Prostate gland (tissue), 2 donors: ENCODE measurements at regions not wholly inside any gene's neighbourhood (a gene's known extent, or its start where the extent isn't known, plus 50 kb on each side); places are given as distances from the start of the nearest gene placed in this dataset.

Source experiments
- DNase-seq: peaks from one replicate; pipeline ENCODE4 v3.0.0-alpha.2; 2019; ENCODE audit warnings: low spot score
- H3K27ac ChIP-seq, 2 donors: fragments of 200-600 bp; sonication (generic); 2 replicates each; pipeline ENCODE4 v1.5.1; 2017 to 2019
- H3K27me3 ChIP-seq: fragments of 200-600 bp; sonication (generic); replicated peaks from 2 replicates; pipeline ENCODE4 v1.5.1; 2019; ENCODE audit not compliant: insufficient read depth
- H3K36me3 ChIP-seq, 2 donors: fragments of 200-600 bp; sonication (generic); 1 replicate in 1 of 2; 2 replicates in 1 of 2; pipeline versions ENCODE4 v1.5.1 to v1.8.1; 2017 to 2019
- H3K4me1 ChIP-seq: fragments of 200-600 bp; sonication (generic); replicated peaks from 2 replicates; pipeline ENCODE4 v1.5.1; 2019
- H3K4me3 ChIP-seq, 2 donors: fragments of 200-600 bp; sonication (generic); 2 replicates each; pipeline ENCODE4 v1.5.1; 2017 to 2019
- H3K9me3 ChIP-seq: fragments of 200-600 bp; sonication (generic); 2 replicates; pipeline ENCODE4 v1.5.1; 2017
- CTCF ChIP-seq, 4 experiments: fragments of 200-600 bp in 2 of 4; fragments of 450-650 bp in 2 of 4; sonication (generic) in 2 of 4; IDR thresholded peaks; 1 replicate in 3 of 4; 2 replicates in 1 of 4; pipeline ENCODE4 v1.5.1; 2016 to 2019; ENCODE audit warnings: antibody characterized with exemption in 4 of 4, mild to moderate bottlenecking in 2 of 4, moderate library complexity in 2 of 4
- POLR2A ChIP-seq: fragments of 450-650 bp; IDR thresholded peaks from one replicate; pipeline ENCODE4 v1.6.1; 2016; ENCODE audit warnings: antibody characterized with exemption, mild to moderate bottlenecking
- POLR2AphosphoS5 ChIP-seq: sonication (generic); formaldehyde crosslinking; IDR thresholded peaks from one replicate; pipeline ENCODE4 v1.6.1; 2017; ENCODE audit warnings: antibody characterized with exemption
- WGBS: methylation state at CpG from one replicate; pipeline ENCODE4 v1.1.5; 2018; 5-methylcytosine and 5-hydroxymethylcytosine counted together
- intact Hi-C: fragments of 100-400 bp; cut with DNase I; formaldehyde crosslinking; loops from one replicate; pipeline ENCODE4 v1.14.2; 2022

GRCh38 chr13:110773480-110773879 lies 60.0 kb downstream of the ING1 start:
- H3K27me3 ChIP-seq: no peaks in the 10 kb centered on the region
- no peak for DNase-seq
- no peak overlapping the region for H3K4me3 ChIP-seq
- H3K27ac ChIP-seq: no peak overlapping the region
- TF ChIP-seq POLR2AphosphoS5 (no peak), CTCF (IDR thresholded peaks at IDR 0.05) (no peak), POLR2A (no peak)
- no peaks in the 10 kb centered on the region for H3K4me1 ChIP-seq
- 88% methylated on average over 7 of the region's 7 CpGs for WGBS
- intact Hi-C loops: no loop called here
- no peaks in the 10 kb centered on the region for H3K36me3 ChIP-seq
- no peaks in the 10 kb centered on the region for H3K9me3 ChIP-seq

- 100% methylated on average over 1 of the region's 1 CpG for WGBS
- intact Hi-C loops: no loop called here
- DNase-seq: no peak
- Histone ChIP-seq H3K4me3 (no peak overlapping the region), H3K27me3 (no peaks in the 10 kb centered on the region), H3K27ac (no peak overlapping the region), H3K4me1 (no peaks in the 10 kb centered on the region), H3K36me3 (no peaks in the 10 kb centered on the region), H3K9me3 (no peaks in the 10 kb centered on the region)
- TF ChIP-seq CTCF (IDR thresholded peaks at IDR 0.05): no peak
- TF ChIP-seq POLR2AphosphoS5: no peak
- no peak for TF ChIP-seq POLR2A
Measured at GRCh38 chr13:110774051-110774450, 60.6 kb downstream of the ING1 start.

- H3K27ac ChIP-seq: no peak overlapping the region
- no peaks in the 10 kb centered on the region for H3K27me3 ChIP-seq
- no peak for TF ChIP-seq POLR2AphosphoS5
- no peak for TF ChIP-seq CTCF (IDR thresholded peaks at IDR 0.05)
- TF ChIP-seq POLR2A: no peak
- DNase-seq: no peak
- H3K9me3 ChIP-seq: no peaks in the 10 kb centered on the region
- intact Hi-C loops: no loop called here
- 94% methylated on average over 6 of the region's 6 CpGs for WGBS
- H3K4me1 ChIP-seq: no peaks in the 10 kb centered on the region
- H3K4me3 ChIP-seq: no peak overlapping the region
- no peaks in the 10 kb centered on the region for H3K36me3 ChIP-seq
Measured at GRCh38 chr13:110774490-110774889, 61.0 kb downstream of the ING1 start.

- WGBS: 88% methylated on average over 5 of the region's 5 CpGs
- intact Hi-C loops: no loop called here
- H3K4me1 ChIP-seq: no peaks in the 10 kb centered on the region
Measured at GRCh38 chr13:110775576-110775975, 62.1 kb downstream of the ING1 start.

More at GRCh38 chr13:110775576-110775975, 62.1 kb downstream of the ING1 start:
- Histone ChIP-seq H3K9me3 (no peaks in the 10 kb centered on the region), H3K27ac (no peak overlapping the region), H3K36me3 (no peaks in the 10 kb centered on the region), H3K27me3 (no peaks in the 10 kb centered on the region), H3K4me3 (no peak overlapping the region)
- no peak for DNase-seq
- no peak for TF ChIP-seq POLR2A
- no peak for TF ChIP-seq POLR2AphosphoS5
- no peak for TF ChIP-seq CTCF (IDR thresholded peaks at IDR 0.05)
